ENCODE measurements at regions not wholly inside any gene's neighbourhood (a gene's known extent, or its start where the extent isn't known, plus 50 kb on each side); places are given as distances from the start of the nearest gene placed in this dataset.

DNA sequence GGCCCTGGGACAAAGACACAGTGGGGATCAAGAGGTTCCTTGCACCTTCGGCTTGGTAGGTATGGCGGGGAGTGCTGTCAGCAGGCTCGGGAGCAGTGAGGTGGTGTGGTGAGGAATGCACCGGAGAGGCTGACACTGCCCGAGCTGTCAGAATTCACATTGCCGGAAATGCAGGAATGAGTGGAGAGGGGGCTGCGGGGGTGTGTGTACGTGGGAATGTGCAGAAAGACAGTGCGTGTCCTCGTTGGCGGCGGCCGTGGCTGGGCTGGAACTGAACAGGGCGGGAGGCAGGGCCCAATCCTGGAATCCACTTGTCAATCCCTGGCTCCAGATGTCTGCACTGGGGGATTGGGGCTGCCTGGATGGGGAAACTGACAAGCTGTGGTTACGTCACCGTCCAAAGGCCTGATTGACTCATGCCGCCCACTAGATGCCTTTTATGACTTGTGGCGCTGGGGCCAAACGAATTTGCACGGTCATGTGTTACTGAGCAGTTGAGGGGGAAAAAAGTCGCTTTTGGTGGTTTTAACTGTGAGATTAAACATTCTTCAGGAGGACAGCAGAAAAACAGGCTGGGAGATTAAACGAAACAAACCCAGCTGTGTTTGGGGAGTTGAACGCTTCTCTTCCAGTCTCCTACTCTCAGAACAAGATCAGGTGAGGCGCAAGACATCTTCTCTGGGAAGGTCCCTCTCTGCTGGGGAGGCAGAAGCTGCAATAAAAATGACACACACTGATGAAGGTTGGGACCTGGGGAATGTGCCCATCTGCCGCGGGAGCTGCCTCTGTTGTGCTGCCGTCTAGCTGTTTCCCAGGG lies 189.4 kb upstream of the GLI2 start:
- TF ChIP-seq CTCF (conservative IDR thresholded peaks at IDR 0.05 in 1 of 2, IDR thresholded peaks at IDR 0.05 in 1 of 2; ENCODE audit: extremely low read depth in 1 of 2, insufficient read depth in 1 of 2, low read depth in 1 of 2, low read length in 2 of 2) (no peak), EZH2 (IDR thresholded peaks at IDR 0.05; ENCODE audit: borderline replicate concordance, low read length) (no peak)
